Spinal cord (tissue), 9 donors: ENCODE measurements at regions not wholly inside any gene's neighbourhood (a gene's known extent, or its start where the extent isn't known, plus 50 kb on each side); places are given as distances from the start of the nearest gene placed in this dataset.
A peak's percentile ranks its signal among the peaks of the same experiment; 100 is the strongest.

ENCODE experiments used
- DNase-seq, 6 donors: peaks; one replicate each; pipeline versions ENCODE4 v3.0.0 to v3.0.0-alpha.2; 2013 to 2015; ENCODE audit warnings: low spot score in 6 of 6, low read depth in 4 of 6
- H3K27ac ChIP-seq: one replicate; pipeline ENCODE4 v1.5.1; 2013; ENCODE audit warnings: low read depth, low read length, control low read depth
- H3K27me3 ChIP-seq: one replicate; pipeline ENCODE4 v1.6.1; 2013; ENCODE audit warnings: low read length; ENCODE audit not compliant: control insufficient read depth, insufficient read depth
- H3K36me3 ChIP-seq: one replicate; pipeline ENCODE4 v1.6.1; 2013; ENCODE audit warnings: low read length; ENCODE audit not compliant: control insufficient read depth, insufficient read depth
- H3K4me1 ChIP-seq: one replicate; pipeline ENCODE4 v1.6.1; 2013; ENCODE audit warnings: low read length; ENCODE audit not compliant: control insufficient read depth, insufficient read depth
- H3K4me3 ChIP-seq: one replicate; pipeline ENCODE4 v1.5.1; 2013; ENCODE audit warnings: low read depth, low read length, control low read depth
- H3K9me3 ChIP-seq: one replicate; pipeline ENCODE4 v1.6.1; 2013; ENCODE audit warnings: low read length; ENCODE audit not compliant: control insufficient read depth, insufficient read depth
- WGBS: methylation state at CpG from one replicate; pipeline ENCODE4 v1.1.5; 2013; ENCODE audit warnings: missing lambda C conversion rate; ENCODE audit not compliant: insufficient coverage; 5-methylcytosine and 5-hydroxymethylcytosine counted together
- donor health status: healthy.

GRCh38 chr17:71464241-71464640 lies 656.6 kb upstream of the SOX9 start:
- no peak overlapping the region for H3K27ac ChIP-seq

GRCh38 chr17:71464751-71465150 lies 656.1 kb upstream of the SOX9 start:
- Histone ChIP-seq H3K36me3 (no peaks in the 10 kb centered on the region), H3K27me3 (no peaks in the 10 kb centered on the region), H3K4me1 (no peaks in the 10 kb centered on the region), H3K27ac (no peak overlapping the region), H3K9me3 (no peaks in the 10 kb centered on the region), H3K4me3 (no peak overlapping the region)
- WGBS: no CpG with 5 or more reads among the region's 5 CpGs
- no peak for DNase-seq

More at GRCh38 chr17:71464241-71464640, 656.6 kb upstream of the SOX9 start:
- H3K4me1 ChIP-seq: no peaks in the 10 kb centered on the region
- WGBS: 90% methylated on average over 3 of the region's 4 CpGs
- no peaks in the 10 kb centered on the region for H3K9me3 ChIP-seq
- no peak overlapping the region for H3K4me3 ChIP-seq
- no peak for DNase-seq
- no peaks in the 10 kb centered on the region for H3K36me3 ChIP-seq
- no peaks in the 10 kb centered on the region for H3K27me3 ChIP-seq

- Histone ChIP-seq H3K4me3 (no peak overlapping the region), H3K27ac (no peak overlapping the region), H3K36me3 (no peaks in the 10 kb centered on the region), H3K9me3 (no peaks in the 10 kb centered on the region), H3K4me1 (no peaks in the 10 kb centered on the region), H3K27me3 (no peaks in the 10 kb centered on the region)
- no CpG with 5 or more reads among the region's 2 CpGs for WGBS
- DNase-seq: no peak
These were observed 653.1 kb upstream of the SOX9 start for GRCh38 chr17:71467719-71468118.

GRCh38 chr17:71470062-71470461 lies 650.8 kb upstream of the SOX9 start:
- H3K9me3 ChIP-seq: no peaks in the 10 kb centered on the region
- no peak overlapping the region for H3K4me3 ChIP-seq
- 67% methylated on average over 1 of the region's 3 CpGs for WGBS
- H3K27me3 ChIP-seq: no peaks in the 10 kb centered on the region
- H3K36me3 ChIP-seq: no peaks in the 10 kb centered on the region
- peak in 1 of 6 donors; percentile 28 for DNase-seq
- H3K27ac ChIP-seq: no peak overlapping the region
- H3K4me1 ChIP-seq: no peaks in the 10 kb centered on the region

GRCh38 chr17:71472809-71473789 lies 647.7 kb upstream of the SOX9 start:
- H3K4me1 ChIP-seq: no peaks in the 10 kb centered on the region
- WGBS: no CpG with 5 or more reads among the region's 7 CpGs
- H3K27ac ChIP-seq: no peak overlapping the region
- H3K27me3 ChIP-seq: no peaks in the 10 kb centered on the region
- peak in 3 of 6 donors; percentile 31 to 75 (median 73) for DNase-seq
- no peaks in the 10 kb centered on the region for H3K36me3 ChIP-seq
- no peak overlapping the region for H3K4me3 ChIP-seq
- no peaks in the 10 kb centered on the region for H3K9me3 ChIP-seq

- Histone ChIP-seq H3K4me1 (no peaks in the 10 kb centered on the region), H3K27me3 (no peaks in the 10 kb centered on the region), H3K27ac (no peak overlapping the region), H3K9me3 (no peaks in the 10 kb centered on the region), H3K36me3 (no peaks in the 10 kb centered on the region), H3K4me3 (no peak overlapping the region)
- no CpG with 5 or more reads among the region's 2 CpGs for WGBS
- no peak for DNase-seq
These were observed 643.5 kb upstream of the SOX9 start for GRCh38 chr17:71477356-71477755.

GRCh38 chr17:71480099-71480498 lies 640.7 kb upstream of the SOX9 start:
- H3K36me3 ChIP-seq: no peaks in the 10 kb centered on the region
- no peak overlapping the region for H3K27ac ChIP-seq
- H3K27me3 ChIP-seq: no peaks in the 10 kb centered on the region
- no peaks in the 10 kb centered on the region for H3K4me1 ChIP-seq
- H3K4me3 ChIP-seq: no peak overlapping the region
- no peak for DNase-seq
- no peaks in the 10 kb centered on the region for H3K9me3 ChIP-seq
- 100% methylated on average over 1 of the region's 3 CpGs for WGBS

- Histone ChIP-seq H3K27me3 (no peaks in the 10 kb centered on the region), H3K27ac (no peak overlapping the region), H3K4me3 (no peak overlapping the region), H3K36me3 (no peaks in the 10 kb centered on the region), H3K9me3 (no peaks in the 10 kb centered on the region), H3K4me1 (no peaks in the 10 kb centered on the region)
- DNase-seq: no peak
- WGBS: no CpG with 5 or more reads among the region's 1 CpG
These were observed 638.2 kb upstream of the SOX9 start for GRCh38 chr17:71482625-71483024.

- Histone ChIP-seq H3K4me3 (no peak overlapping the region), H3K4me1 (no peaks in the 10 kb centered on the region), H3K9me3 (no peaks in the 10 kb centered on the region), H3K27ac (no peak overlapping the region), H3K27me3 (no peaks in the 10 kb centered on the region), H3K36me3 (no peaks in the 10 kb centered on the region)
- WGBS: no CpG with 5 or more reads among the region's 1 CpG
- DNase-seq: no peak
These were observed 636.3 kb upstream of the SOX9 start for GRCh38 chr17:71484546-71484945.

GRCh38 chr17:71485426-71485825 lies 635.4 kb upstream of the SOX9 start:
- Histone ChIP-seq H3K4me3 (no peak overlapping the region), H3K36me3 (no peaks in the 10 kb centered on the region), H3K27me3 (no peaks in the 10 kb centered on the region), H3K27ac (no peak overlapping the region), H3K4me1 (no peaks in the 10 kb centered on the region), H3K9me3 (no peaks in the 10 kb centered on the region)
- DNase-seq: peak in 2 of 6 donors; percentile 32 to 54
- WGBS: no CpG with 5 or more reads among the region's 3 CpGs
